GM23338 (cell line): ENCODE measurements at regions not wholly inside any gene's neighbourhood (a gene's known extent, or its start where the extent isn't known, plus 50 kb on each side); places are given as distances from the start of the nearest gene placed in this dataset.

Experiments used
- ATAC-seq: fragments of 200-7000 bp; cut with Tn5 transposase; 3 replicates; pipeline ENCODE4 v1.9.1; 2020
- DNase-seq: peaks from one replicate; pipeline ENCODE4 v3.0.0-alpha.2; 2015; ENCODE audit warnings: low spot score
- H2AFZ ChIP-seq: fragments of 200-600 bp; sonication (generic); 2 replicates; pipeline ENCODE4 v1.8.0; 2016; ENCODE audit warnings: antibody characterized with exemption, mild to moderate bottlenecking, moderate library complexity
- H3F3A ChIP-seq: fragments of 200-600 bp; sonication (generic); replicated peaks from 2 replicates; pipeline ENCODE4 v1.8.0; 2017; ENCODE audit warnings: antibody characterized with exemption, mixed run types, low read depth
- H3K27ac ChIP-seq: fragments of 200-600 bp; sonication (generic); 2 replicates; pipeline ENCODE4 v1.6.1; 2016; ENCODE audit warnings: low read depth
- H3K27me3 ChIP-seq: fragments of 200-600 bp; sonication (generic); 2 replicates; pipeline ENCODE4 v1.8.0; 2016; ENCODE audit warnings: mild to moderate bottlenecking, mixed run types, moderate library complexity; ENCODE audit not compliant: insufficient read depth
- H3K36me3 ChIP-seq: fragments of 200-600 bp; sonication (generic); 2 replicates; pipeline ENCODE4 v1.8.0; 2016; ENCODE audit warnings: mild to moderate bottlenecking; ENCODE audit not compliant: insufficient read depth
- H3K4me1 ChIP-seq: fragments of 200-600 bp; sonication (generic); 2 replicates; pipeline ENCODE4 v1.8.0; 2016; ENCODE audit warnings: mild to moderate bottlenecking, moderate library complexity; ENCODE audit not compliant: insufficient read depth
- H3K4me2 ChIP-seq: fragments of 200-600 bp; sonication (generic); 2 replicates; pipeline ENCODE4 v1.7.1; 2017; ENCODE audit warnings: mixed run types
- H3K4me3 ChIP-seq: fragments of 200-600 bp; sonication (generic); 2 replicates; pipeline ENCODE4 v1.6.1; 2016; ENCODE audit warnings: mixed run types
- H3K79me2 ChIP-seq: fragments of 200-600 bp; sonication (generic); replicated peaks from 2 replicates; pipeline ENCODE4 v1.8.0; 2017; ENCODE audit warnings: mild to moderate bottlenecking; ENCODE audit not compliant: insufficient read depth
- H3K9me2 ChIP-seq: fragments of 200-600 bp; sonication (generic); 2 replicates; pipeline ENCODE4 v1.8.0; 2017; ENCODE audit not compliant: insufficient read depth
- H4K20me1 ChIP-seq: fragments of 200-600 bp; sonication (generic); replicated peaks from 2 replicates; pipeline ENCODE4 v1.8.0; 2017; ENCODE audit warnings: mild to moderate bottlenecking; ENCODE audit not compliant: insufficient read depth
- H3K27ac Mint-ChIP-seq: 2 replicates; pipeline ENCODE4 v1.8.0; 2020; ENCODE audit warnings: inconsistent platforms, mild to moderate bottlenecking, moderate library complexity, mixed read lengths
- H3K27me3 Mint-ChIP-seq: 3 replicates; pipeline ENCODE4 v1.8.0; 2022; ENCODE audit warnings: low read depth, mild to moderate bottlenecking, moderate library complexity, mixed read lengths, inconsistent platforms; ENCODE audit not compliant: insufficient read depth, poor library complexity
- H3K36me3 Mint-ChIP-seq: 3 replicates; pipeline ENCODE4 v1.8.0; 2021; ENCODE audit warnings: low read depth, mild to moderate bottlenecking, inconsistent platforms, moderate library complexity, mixed read lengths
- H3K4me1 Mint-ChIP-seq: 3 replicates; pipeline ENCODE4 v1.8.0; 2020; ENCODE audit warnings: mild to moderate bottlenecking, inconsistent platforms, mixed read lengths
- H3K4me3 Mint-ChIP-seq: 3 replicates; pipeline ENCODE4 v1.8.0; 2021; ENCODE audit warnings: moderate library complexity, mild to moderate bottlenecking, inconsistent platforms, mixed read lengths
- H3K9me3 Mint-ChIP-seq: 3 replicates; pipeline ENCODE4 v1.8.0; 2020; ENCODE audit warnings: moderate library complexity, mild to moderate bottlenecking, inconsistent platforms, mixed read lengths
- CREB1 ChIP-seq: fragments of 250-450 bp; sonication (Bioruptor Pico); IDR thresholded peaks from 2 replicates; pipeline ENCODE4 v1.5.0; 2020; ENCODE audit warnings: low read depth, mild to moderate bottlenecking, moderate library complexity
- CTCF ChIP-seq, 2 experiments: fragments of 200-600 bp in 1 of 2; sonication (generic) in 1 of 2; conservative IDR thresholded peaks; 2 replicates each; pipeline versions ENCODE4 v1.5.1 to v1.6.1; 2016 to 2017; ENCODE audit warnings: antibody characterized with exemption in 2 of 2, low read depth in 2 of 2, mild to moderate bottlenecking in 2 of 2, moderate library complexity in 1 of 2
- EZH2 ChIP-seq: fragments of 200-600 bp; sonication (generic); IDR thresholded peaks from one replicate; pipeline ENCODE4 v1.8.0; 2017; ENCODE audit warnings: antibody characterized with exemption, mild to moderate bottlenecking, low read depth; ENCODE audit not compliant: unreplicated experiment
- EZH2phosphoT487 ChIP-seq: fragments of 200-600 bp; sonication (generic); IDR thresholded peaks from one replicate; pipeline ENCODE4 v1.8.1; 2018; ENCODE audit warnings: antibody characterized with exemption; ENCODE audit not compliant: unreplicated experiment
- JUNB ChIP-seq: IDR thresholded peaks from one replicate; pipeline ENCODE4 v1.6.1; 2016; ENCODE audit warnings: antibody characterized with exemption; ENCODE audit not compliant: unreplicated experiment
- NANOG ChIP-seq: IDR thresholded peaks from 2 replicates; pipeline ENCODE4 v1.6.1; 2016; ENCODE audit warnings: antibody characterized with exemption, borderline replicate concordance
- POLR2AphosphoS5 ChIP-seq: IDR thresholded peaks from 2 replicates; pipeline ENCODE4 v1.6.1; 2016; ENCODE audit warnings: antibody characterized with exemption, low read depth
- REST ChIP-seq: IDR thresholded peaks from one replicate; pipeline ENCODE4 v1.6.1; 2018; ENCODE audit warnings: antibody characterized with exemption; ENCODE audit not compliant: unreplicated experiment
- STAT1 ChIP-seq: IDR thresholded peaks from one replicate; pipeline ENCODE4 v1.6.1; 2016; ENCODE audit warnings: antibody characterized with exemption; ENCODE audit not compliant: unreplicated experiment
- ZNF114 ChIP-seq: fragments of 250-450 bp; sonication (Bioruptor Pico); IDR thresholded peaks from 2 replicates; pipeline ENCODE4 v1.5.0; 2020; ENCODE audit warnings: mild to moderate bottlenecking, moderate library complexity
- ZNF331 ChIP-seq: fragments of 250-450 bp; sonication (Bioruptor Pico); IDR thresholded peaks from 2 replicates; pipeline ENCODE4 v1.5.0; 2020; ENCODE audit warnings: low read depth, mild to moderate bottlenecking, moderate library complexity
- ZNF462 ChIP-seq: fragments of 250-450 bp; sonication (Bioruptor Pico); IDR thresholded peaks from 2 replicates; pipeline ENCODE4 v1.5.0; 2020; ENCODE audit warnings: mild to moderate bottlenecking, moderate library complexity

- peaks cover 16% of the 10 kb centered on the region for H3K4me1 ChIP-seq
- no peaks in the 10 kb centered on the region for H3K9me2 ChIP-seq
- no peaks in the 10 kb centered on the region for H4K20me1 ChIP-seq
- no peak overlapping the region for H3K27ac Mint-ChIP-seq
- no peaks in the 10 kb centered on the region for H3K36me3 ChIP-seq
- H3K36me3 Mint-ChIP-seq = no peaks in the 10 kb centered on the region
- DNase-seq (no peak), ATAC-seq (no peak)
- no peak overlapping the region for H3K4me3 Mint-ChIP-seq
- H2AFZ ChIP-seq = 0 out of 2 replicates have a peak overlapping the region, but pooled peaks have one; percentile 19
- no peak overlapping the region for H3K27ac ChIP-seq
- H3F3A ChIP-seq = no peaks in the 10 kb centered on the region
- peaks cover 11% of the 10 kb centered on the region for H3K4me1 Mint-ChIP-seq
- no peak overlapping the region for H3K4me2 ChIP-seq
- H3K79me2 ChIP-seq = no peaks in the 10 kb centered on the region
- peaks cover 1% of the 10 kb centered on the region for H3K27me3 Mint-ChIP-seq
- no peaks in the 10 kb centered on the region for H3K9me3 Mint-ChIP-seq
- no peak overlapping the region for H3K4me3 ChIP-seq
- H3K27me3 ChIP-seq = no peaks in the 10 kb centered on the region
- no peak for TF ChIP-seq JUNB
- TF ChIP-seq ZNF331 (CRISPR knock-in tag) = no peak
Observed at GRCh38 chr3:109480014-109480413, 142.7 kb upstream of the DPPA4 start.

GRCh38 chr3:109478614-109479013 is 141.3 kb upstream of the DPPA4 start:
- H3K79me2 ChIP-seq = no peaks in the 10 kb centered on the region
- H3K9me3 Mint-ChIP-seq = no peaks in the 10 kb centered on the region
- no peaks in the 10 kb centered on the region for H3F3A ChIP-seq
- peaks cover 1% of the 10 kb centered on the region for H3K27me3 Mint-ChIP-seq
- DNase-seq (peak; percentile 16), ATAC-seq (peak; percentile 73)
- no peaks in the 10 kb centered on the region for H3K36me3 ChIP-seq
- no peak overlapping the region for H3K27ac ChIP-seq
- H2AFZ ChIP-seq = peak overlapping the region; percentile 19; the same call in 1 of the 2 replicates
- peaks cover 11% of the 10 kb centered on the region for H3K4me1 Mint-ChIP-seq
- no peaks in the 10 kb centered on the region for H3K9me2 ChIP-seq
- H3K36me3 Mint-ChIP-seq = no peaks in the 10 kb centered on the region
- peaks cover 13% of the 10 kb centered on the region for H3K4me1 ChIP-seq
- no peak overlapping the region for H3K4me3 Mint-ChIP-seq
- H3K27ac Mint-ChIP-seq = no peak overlapping the region
- no peaks in the 10 kb centered on the region for H3K27me3 ChIP-seq
- H3K4me3 ChIP-seq = no peak overlapping the region
- no peaks in the 10 kb centered on the region for H4K20me1 ChIP-seq
- no peak overlapping the region for H3K4me2 ChIP-seq
- TF ChIP-seq POLR2AphosphoS5 (no peak), REST (no peak), JUNB (no peak), ZNF462 (no peak), STAT1 (no peak), CREB1 (CRISPR knock-in tag) (no peak), EZH2 (no peak), EZH2phosphoT487 (no peak), ZNF331 (CRISPR knock-in tag) (no peak), NANOG (no peak), CTCF (conservative IDR thresholded peaks at IDR 0.05; ENCODE audit: low read depth in 2 of 2) (no peak), ZNF114 (CRISPR knock-in tag) (no peak)
